Caki2 (cell line): ENCODE measurements at regions not wholly inside any gene's neighbourhood (a gene's known extent, or its start where the extent isn't known, plus 50 kb on each side); places are given as distances from the start of the nearest gene placed in this dataset.

Experiments used
- DNase-seq: peaks from one replicate; pipeline ENCODE4 v3.0.0-alpha.2; 2015; ENCODE audit warnings: low read depth
- in situ Hi-C: cut with HindIII; loops from 2 replicates; pipeline ENCODE4 v1.10.0; 2016; ENCODE audit warnings: low sequenced_read_pairs, low pct_unique_long_range_greater_than_20kb, mixed read lengths

- DNase-seq: no peak
- in situ Hi-C loops: no loop called here
Measured at GRCh38 chr1:232192781-232193450, 437.0 kb downstream of the SIPA1L2 start.

- no peak for DNase-seq
- in situ Hi-C loops: no loop called here
Measured at GRCh38 chr1:232191560-232191959, 438.4 kb downstream of the SIPA1L2 start.

- DNase-seq: no peak
- in situ Hi-C loops: no loop called here
Measured at GRCh38 chr1:232188318-232188717, 441.6 kb downstream of the SIPA1L2 start.

GRCh38 chr1:232186931-232187330 lies 443.0 kb downstream of the SIPA1L2 start:
- no peak for DNase-seq
- in situ Hi-C loops: no loop called here

GRCh38 chr1:232184561-232185530 lies 445.1 kb downstream of the SIPA1L2 start:
- in situ Hi-C loops: no loop called here
- DNase-seq: no peak

- no peak for DNase-seq
- in situ Hi-C loops: no loop called here
Measured at GRCh38 chr1:232183802-232184201, 446.1 kb downstream of the SIPA1L2 start.

GRCh38 chr1:232183266-232183800 lies 446.6 kb downstream of the SIPA1L2 start:
- in situ Hi-C loops: no loop called here
- no peak for DNase-seq

- in situ Hi-C loops: no loop called here
- DNase-seq: no peak
Measured at GRCh38 chr1:232182236-232182635, 447.7 kb downstream of the SIPA1L2 start.

GRCh38 chr1:232180779-232181136 lies 449.2 kb downstream of the SIPA1L2 start:
- DNase-seq: no peak
- in situ Hi-C loops: no loop called here

GRCh38 chr1:232179896-232180778 lies 449.8 kb downstream of the SIPA1L2 start:
- in situ Hi-C loops: no loop called here
- no peak for DNase-seq

GRCh38 chr1:232178191-232178590 lies 451.7 kb downstream of the SIPA1L2 start:
- in situ Hi-C loops: no loop called here
- DNase-seq: no peak

GRCh38 chr1:232177438-232177837 lies 452.5 kb downstream of the SIPA1L2 start:
- DNase-seq: no peak
- in situ Hi-C loops: no loop called here

- in situ Hi-C loops: no loop called here
- no peak for DNase-seq
Measured at GRCh38 chr1:232176222-232176621, 453.7 kb downstream of the SIPA1L2 start.

- no peak for DNase-seq
- in situ Hi-C loops: no loop called here
Measured at GRCh38 chr1:232174306-232174705, 455.6 kb downstream of the SIPA1L2 start.

GRCh38 chr1:232172563-232172962 lies 457.4 kb downstream of the SIPA1L2 start:
- in situ Hi-C loops: no loop called here
- DNase-seq: no peak

- in situ Hi-C loops: no loop called here
- no peak for DNase-seq
Measured at GRCh38 chr1:232170909-232171308, 459.0 kb downstream of the SIPA1L2 start.

GRCh38 chr1:232169436-232169835 lies 460.5 kb downstream of the SIPA1L2 start:
- in situ Hi-C loops: no loop called here
- no peak for DNase-seq

- DNase-seq: no peak
- in situ Hi-C loops: no loop called here
Measured at GRCh38 chr1:232168508-232168907, 461.4 kb downstream of the SIPA1L2 start.
